ENCODE measurements at regions not wholly inside any gene's neighbourhood (a gene's known extent, or its start where the extent isn't known, plus 50 kb on each side); places are given as distances from the start of the nearest gene placed in this dataset.
"Not testable (repeated sequence)": the region's sequence is repeated elsewhere in the genome, so short reads cannot be mapped to it uniquely, and the experiment has no call there.

- Mint-ChIP-seq H3K4me1 (no peaks in the 10 kb centered on the region), H3K9me3 (peaks cover 1% of the 10 kb centered on the region), H3K27me3 (no peaks in the 10 kb centered on the region), H3K27ac (no peak overlapping the region), H3K4me3 (no peak overlapping the region), H3K36me3 (no peaks in the 10 kb centered on the region)
- no peak for DNase-seq
Measured at GRCh38 chr13:58254943-58255342, 623.4 kb downstream of the PCDH17 start.

- H3K36me3 Mint-ChIP-seq, result no peaks in the 10 kb centered on the region
- H3K4me1 Mint-ChIP-seq, result no peaks in the 10 kb centered on the region
- H3K9me3 Mint-ChIP-seq, result peaks cover 4% of the 10 kb centered on the region
- no peak for DNase-seq
- no peaks in the 10 kb centered on the region for H3K27me3 Mint-ChIP-seq
- H3K4me3 Mint-ChIP-seq, result no peak overlapping the region
- no peak overlapping the region for H3K27ac Mint-ChIP-seq
Measured at GRCh38 chr13:58266271-58266670, 634.7 kb downstream of the PCDH17 start.

DNA sequence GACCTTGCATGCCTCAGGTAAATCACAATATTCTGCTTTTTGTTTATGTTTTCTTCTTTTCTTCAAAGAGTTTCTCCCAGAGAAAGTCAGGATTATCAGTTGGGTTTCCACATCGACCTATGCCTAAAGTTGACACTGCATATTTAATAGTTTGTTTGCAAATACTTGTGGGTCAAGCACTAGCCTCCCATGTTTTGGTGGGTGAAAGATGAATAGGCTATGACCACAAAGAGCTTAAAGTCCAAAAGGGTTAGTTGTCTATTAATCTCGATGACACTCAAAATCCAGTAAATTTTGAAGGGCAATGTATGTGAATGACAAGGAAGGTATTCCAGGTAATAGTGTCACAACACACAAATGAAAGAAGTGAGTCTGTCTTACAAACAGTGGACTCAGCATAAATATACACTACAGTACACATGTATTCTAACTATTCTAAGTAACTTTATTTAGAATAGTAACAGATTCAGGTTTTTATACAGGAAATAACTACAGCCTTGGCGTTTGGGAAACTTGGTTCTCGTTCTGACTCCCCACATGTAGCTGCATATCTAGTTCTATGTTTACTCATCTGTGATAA lies 667.1 kb downstream of the PCDH17 start:
- H3K9me3 Mint-ChIP-seq, result peaks cover 1% of the 10 kb centered on the region
- H3K36me3 Mint-ChIP-seq, result no peaks in the 10 kb centered on the region
- no peaks in the 10 kb centered on the region for H3K27me3 Mint-ChIP-seq
- H3K4me1 Mint-ChIP-seq, result no peaks in the 10 kb centered on the region
- H3K27ac Mint-ChIP-seq, result no peak overlapping the region
- H3K4me3 Mint-ChIP-seq, result no peak overlapping the region
- DNase-seq, result no peak

DNA sequence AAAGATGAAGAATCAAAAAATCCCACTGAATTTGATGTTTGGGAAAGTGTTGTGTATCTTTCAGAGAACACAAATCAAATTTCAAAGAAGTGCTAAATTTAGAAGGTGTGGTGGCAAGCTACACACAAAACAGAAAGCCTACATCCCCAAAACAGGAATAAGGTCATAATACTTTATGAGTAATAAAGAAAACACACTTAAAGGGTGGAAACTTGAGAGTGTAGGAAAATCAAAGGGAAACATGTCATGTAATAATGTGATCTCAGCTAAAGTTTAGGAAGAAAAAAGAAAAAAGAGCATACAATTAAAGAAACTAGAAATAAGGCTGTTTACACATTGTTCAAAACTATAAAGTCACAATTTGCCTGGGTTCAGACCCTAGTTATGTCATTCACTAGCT lies 668.7 kb downstream of the PCDH17 start:
- Mint-ChIP-seq H3K9me3 (peaks cover 1% of the 10 kb centered on the region), H3K27me3 (no peaks in the 10 kb centered on the region), H3K4me1 (no peaks in the 10 kb centered on the region), H3K27ac (no peak overlapping the region), H3K4me3 (no peak overlapping the region), H3K36me3 (no peaks in the 10 kb centered on the region)
- DNase-seq, result no peak

DNA sequence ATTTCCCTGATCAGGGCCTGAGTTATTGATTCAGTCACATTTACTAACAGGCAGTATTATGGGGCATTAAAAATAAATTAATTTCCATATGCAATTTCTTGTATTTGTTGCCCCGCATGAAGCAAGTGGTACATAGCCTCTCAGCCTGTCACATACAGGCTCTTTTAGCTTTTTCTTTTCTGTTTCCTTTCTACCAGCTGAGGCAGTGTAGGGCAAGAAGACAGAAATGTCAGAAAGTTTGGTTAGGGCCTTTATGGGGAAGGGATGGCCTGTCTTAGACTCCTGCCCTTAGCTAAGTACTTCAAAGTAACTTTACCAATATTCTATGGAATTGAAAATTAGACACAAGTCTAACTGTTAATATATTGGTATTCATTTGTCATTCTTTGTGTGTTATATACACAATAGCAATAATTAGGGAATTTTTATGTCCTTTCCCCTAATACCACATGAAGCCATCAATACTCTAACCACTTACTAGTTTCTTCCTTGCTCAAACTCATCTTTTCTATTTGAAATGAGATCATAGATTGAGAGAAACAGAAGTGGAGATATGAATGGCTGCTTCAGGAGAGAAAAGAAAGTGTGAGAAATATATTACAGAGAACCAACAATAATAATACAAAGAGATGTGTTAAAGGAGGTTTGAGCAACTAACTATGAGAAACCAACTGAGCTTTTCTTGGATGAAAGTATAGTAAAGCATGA lies 669.6 kb downstream of the PCDH17 start:
- no peaks in the 10 kb centered on the region for H3K4me1 Mint-ChIP-seq
- peaks cover 1% of the 10 kb centered on the region for H3K9me3 Mint-ChIP-seq
- no peak for DNase-seq
- H3K4me3 Mint-ChIP-seq, result no peak overlapping the region
- no peak overlapping the region for H3K27ac Mint-ChIP-seq
- no peaks in the 10 kb centered on the region for H3K27me3 Mint-ChIP-seq
- no peaks in the 10 kb centered on the region for H3K36me3 Mint-ChIP-seq

GRCh38 chr13:58302349-58302748 lies 670.8 kb downstream of the PCDH17 start:
- Mint-ChIP-seq H3K4me1 (no peaks in the 10 kb centered on the region), H3K27me3 (no peaks in the 10 kb centered on the region), H3K36me3 (no peaks in the 10 kb centered on the region), H3K27ac (no peak overlapping the region), H3K4me3 (no peak overlapping the region), H3K9me3 (no peaks in the 10 kb centered on the region)
- DNase-seq, result no peak

- Mint-ChIP-seq H3K27me3 (no peaks in the 10 kb centered on the region), H3K4me3 (no peak overlapping the region), H3K36me3 (no peaks in the 10 kb centered on the region), H3K27ac (no peak overlapping the region), H3K9me3 (no peaks in the 10 kb centered on the region), H3K4me1 (no peaks in the 10 kb centered on the region)
- no peak for DNase-seq
Measured at GRCh38 chr13:58306062-58306461, 674.5 kb downstream of the PCDH17 start.

- H3K27ac Mint-ChIP-seq, result no peak overlapping the region
- no peaks in the 10 kb centered on the region for H3K4me1 Mint-ChIP-seq
- H3K36me3 Mint-ChIP-seq, result no peaks in the 10 kb centered on the region
- H3K4me3 Mint-ChIP-seq, result no peak overlapping the region
- no peaks in the 10 kb centered on the region for H3K27me3 Mint-ChIP-seq
- H3K9me3 Mint-ChIP-seq, result peaks cover 4% of the 10 kb centered on the region
- DNase-seq, result no peak
Measured at GRCh38 chr13:58313219-58313618, 681.7 kb downstream of the PCDH17 start.

GRCh38 chr13:58318495-58319167 lies 687.1 kb downstream of the PCDH17 start:
- no peaks in the 10 kb centered on the region for H3K27me3 Mint-ChIP-seq
- H3K9me3 Mint-ChIP-seq, result peaks cover 4% of the 10 kb centered on the region
- no peak overlapping the region for H3K4me3 Mint-ChIP-seq
- DNase-seq, result no peak
- H3K4me1 Mint-ChIP-seq, result no peaks in the 10 kb centered on the region
- no peaks in the 10 kb centered on the region for H3K36me3 Mint-ChIP-seq
- no peak overlapping the region for H3K27ac Mint-ChIP-seq

GRCh38 chr13:58324161-58324560 lies 692.6 kb downstream of the PCDH17 start:
- H3K36me3 Mint-ChIP-seq, result no peaks in the 10 kb centered on the region
- H3K4me1 Mint-ChIP-seq, result no peaks in the 10 kb centered on the region
- H3K4me3 Mint-ChIP-seq, result no peak overlapping the region
- H3K27ac Mint-ChIP-seq, result no peak overlapping the region
- no peaks in the 10 kb centered on the region for H3K27me3 Mint-ChIP-seq
- no peaks in the 10 kb centered on the region for H3K9me3 Mint-ChIP-seq
- no peak for DNase-seq

DNA sequence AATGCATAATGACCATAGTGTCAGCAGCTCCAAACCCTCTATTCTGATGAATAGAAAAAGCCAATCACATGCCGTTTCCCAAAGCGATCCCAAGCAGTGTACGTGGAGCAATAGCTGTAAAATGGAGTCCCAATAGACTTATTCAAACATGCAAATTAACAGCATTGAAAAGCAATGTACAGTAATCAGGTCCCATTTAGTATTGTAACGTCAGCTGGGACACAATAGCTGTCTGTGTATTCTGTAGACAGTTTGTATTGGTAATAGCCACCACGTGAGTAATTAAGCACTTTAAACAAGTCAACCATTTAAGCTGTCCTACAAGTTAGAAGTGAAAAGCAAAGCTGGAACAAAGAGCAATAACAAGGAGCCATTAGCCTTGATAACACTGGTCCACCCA lies 698.2 kb downstream of the PCDH17 start:
- Mint-ChIP-seq H3K36me3 (no peaks in the 10 kb centered on the region), H3K27ac (no peak overlapping the region), H3K4me3 (no peak overlapping the region), H3K4me1 (no peaks in the 10 kb centered on the region), H3K9me3 (peaks cover 2% of the 10 kb centered on the region), H3K27me3 (no peaks in the 10 kb centered on the region)
- DNase-seq, result no peak

DNA sequence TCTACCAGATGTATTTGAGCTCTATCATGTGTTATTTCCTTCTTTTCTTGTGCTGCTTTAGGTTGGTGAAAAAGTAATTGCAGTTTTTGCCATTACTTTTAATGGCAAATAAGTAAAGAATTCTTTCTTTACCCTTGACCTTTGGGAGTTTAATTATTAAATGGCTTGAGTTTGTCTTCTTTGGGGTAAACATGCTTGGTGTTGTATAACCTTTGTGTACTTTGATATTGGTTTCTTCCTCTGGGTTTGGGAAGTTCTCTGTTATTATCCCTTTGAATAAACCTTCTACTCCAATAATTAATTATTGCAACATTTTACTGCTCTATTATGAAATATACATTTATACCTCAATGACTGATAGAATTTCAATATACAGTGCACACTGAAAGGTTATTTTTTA lies 709.4 kb downstream of the PCDH17 start:
- Mint-ChIP-seq H3K4me1 (no peaks in the 10 kb centered on the region), H3K9me3 (peaks cover 8% of the 10 kb centered on the region), H3K4me3 (no peak overlapping the region), H3K27me3 (no peaks in the 10 kb centered on the region), H3K36me3 (no peaks in the 10 kb centered on the region), H3K27ac (no peak overlapping the region)
- no peak for DNase-seq

GRCh38 chr13:58341318-58341717 lies 709.8 kb downstream of the PCDH17 start:
- Mint-ChIP-seq H3K36me3 (no peaks in the 10 kb centered on the region), H3K9me3 (peaks cover 8% of the 10 kb centered on the region), H3K27me3 (no peaks in the 10 kb centered on the region), H3K4me3 (no peak overlapping the region), H3K4me1 (no peaks in the 10 kb centered on the region), H3K27ac (no peak overlapping the region)
- DNase-seq, result no peak

GRCh38 chr13:58343076-58343475 lies 711.5 kb downstream of the PCDH17 start:
- H3K27ac Mint-ChIP-seq, result no peak overlapping the region
- H3K36me3 Mint-ChIP-seq, result no peaks in the 10 kb centered on the region
- H3K4me1 Mint-ChIP-seq, result no peaks in the 10 kb centered on the region
- H3K9me3 Mint-ChIP-seq, result peaks cover 8% of the 10 kb centered on the region
- DNase-seq, result no peak
- no peaks in the 10 kb centered on the region for H3K27me3 Mint-ChIP-seq
- H3K4me3 Mint-ChIP-seq, result no peak overlapping the region

GRCh38 chr13:58352100-58352499 lies 720.6 kb downstream of the PCDH17 start:
- DNase-seq, H3K4me1 Mint-ChIP-seq, H3K36me3 Mint-ChIP-seq, H3K27ac Mint-ChIP-seq, H3K4me3 Mint-ChIP-seq, H3K27me3 Mint-ChIP-seq: not testable (repeated sequence)
- H3K9me3 Mint-ChIP-seq, result peaks cover 17% of the 10 kb centered on the region

- DNase-seq, result no peak
- H3K4me1 Mint-ChIP-seq, result no peaks in the 10 kb centered on the region
- no peaks in the 10 kb centered on the region for H3K36me3 Mint-ChIP-seq
- no peak overlapping the region for H3K4me3 Mint-ChIP-seq
- peaks cover 7% of the 10 kb centered on the region for H3K9me3 Mint-ChIP-seq
- no peak overlapping the region for H3K27ac Mint-ChIP-seq
- no peaks in the 10 kb centered on the region for H3K27me3 Mint-ChIP-seq
Measured at GRCh38 chr13:58369936-58370335, 738.4 kb downstream of the PCDH17 start.
